ENCODE measurements at regions not wholly inside any gene's neighbourhood (a gene's known extent, or its start where the extent isn't known, plus 50 kb on each side); places are given as distances from the start of the nearest gene placed in this dataset.

- H3K4me3 ChIP-seq (ENCODE audit: low read depth, low read length): no peak overlapping the region
- TF ChIP-seq CTCF (IDR thresholded peaks at IDR 0.05; ENCODE audit: low read depth, low read length, missing control alignments): no peak
- no peak for DNase-seq (ENCODE audit: low read depth)
- in situ Hi-C loops (cut with HindIII; ENCODE audit: low sequenced_read_pairs): no loop called here
Measured at GRCh38 chr14:54200726-54201125, 196.1 kb upstream of the CDKN3 start.

- DNase-seq (ENCODE audit: low read depth): no peak
- in situ Hi-C loops (cut with HindIII; ENCODE audit: low sequenced_read_pairs): no loop called here
- H3K4me3 ChIP-seq (ENCODE audit: low read depth, low read length): no peak overlapping the region
- no peak for TF ChIP-seq CTCF (IDR thresholded peaks at IDR 0.05; ENCODE audit: low read depth, low read length, missing control alignments)
Measured at GRCh38 chr14:54202288-54202687, 194.5 kb upstream of the CDKN3 start.

- no peak for TF ChIP-seq CTCF (IDR thresholded peaks at IDR 0.05; ENCODE audit: low read depth, low read length, missing control alignments)
- no peak overlapping the region for H3K4me3 ChIP-seq (ENCODE audit: low read depth, low read length)
- in situ Hi-C loops (cut with HindIII; ENCODE audit: low sequenced_read_pairs): loop anchor here (5.0 kb wide), 1 partner anchor 91 kb away; no protein-coding TSS in a partner anchor
- no peak for DNase-seq (ENCODE audit: low read depth)
Measured at GRCh38 chr14:54206516-54206915, 190.3 kb upstream of the CDKN3 start.

GRCh38 chr14:54207075-54207474 is 189.7 kb upstream of the CDKN3 start:
- in situ Hi-C loops (cut with HindIII; ENCODE audit: low sequenced_read_pairs): loop anchor here (5.0 kb wide), 1 partner anchor 90 kb away; no protein-coding TSS in a partner anchor
- no peak for DNase-seq (ENCODE audit: low read depth)
- H3K4me3 ChIP-seq (ENCODE audit: low read depth, low read length): no peak overlapping the region
- no peak for TF ChIP-seq CTCF (IDR thresholded peaks at IDR 0.05; ENCODE audit: low read depth, low read length, missing control alignments)

GRCh38 chr14:54207476-54208462 is 189.0 kb upstream of the CDKN3 start:
- DNase-seq (ENCODE audit: low read depth): no peak

GRCh38 chr14:54208751-54209150 is 188.1 kb upstream of the CDKN3 start:
- DNase-seq (ENCODE audit: low read depth): no peak
- in situ Hi-C loops (cut with HindIII; ENCODE audit: low sequenced_read_pairs): loop anchor here (5.0 kb wide), 1 partner anchor 89 kb away; no protein-coding TSS in a partner anchor
- no peak for TF ChIP-seq CTCF (IDR thresholded peaks at IDR 0.05; ENCODE audit: low read depth, low read length, missing control alignments)

More at GRCh38 chr14:54207476-54208462, 189.0 kb upstream of the CDKN3 start:
- TF ChIP-seq CTCF (IDR thresholded peaks at IDR 0.05; ENCODE audit: low read depth, low read length, missing control alignments): no peak
- no peak overlapping the region for H3K4me3 ChIP-seq (ENCODE audit: low read depth, low read length)
- in situ Hi-C loops (cut with HindIII; ENCODE audit: low sequenced_read_pairs): loop anchor here (5.0 kb wide), 1 partner anchor 90 kb away; no protein-coding TSS in a partner anchor

More at GRCh38 chr14:54208751-54209150, 188.1 kb upstream of the CDKN3 start:
- no peak overlapping the region for H3K4me3 ChIP-seq (ENCODE audit: low read depth, low read length)

All from astrocyte of the cerebellum (primary cell).